Upper lobe of left lung (tissue), 6 donors: ENCODE measurements at regions not wholly inside any gene's neighbourhood (a gene's known extent, or its start where the extent isn't known, plus 50 kb on each side); places are given as distances from the start of the nearest gene placed in this dataset.
A peak's percentile ranks its signal among the peaks of the same experiment; 100 is the strongest.

Source experiments
- ATAC-seq, 2 donors: fragments of 200-7000 bp; cut with Tn5 transposase; one replicate each; pipeline ENCODE4 v1.9.1; 2022; ENCODE audit warnings: mild to moderate bottlenecking in 2 of 2, moderate library complexity in 2 of 2; ENCODE audit not compliant: low FRiP score in 2 of 2
- DNase-seq, 2 donors: peaks; one replicate each; pipeline ENCODE4 v3.0.0-alpha.2; 2019 to 2020
- H3K27ac ChIP-seq, 4 donors: fragments of 200-600 bp; sonication (generic); one replicate each; pipeline ENCODE4 v1.5.1; 2016 to 2019
- H3K27me3 ChIP-seq, 4 donors: fragments of 200-600 bp; sonication (generic); one replicate each; pipeline ENCODE4 v1.5.1; 2017 to 2019
- H3K36me3 ChIP-seq, 4 donors: fragments of 200-600 bp; sonication (generic); one replicate each; pipeline ENCODE4 v1.5.1; 2016 to 2019
- H3K4me1 ChIP-seq, 4 donors: fragments of 200-600 bp; sonication (generic); one replicate each; pipeline ENCODE4 v1.5.1; 2018 to 2019
- H3K4me3 ChIP-seq, 4 donors: fragments of 200-600 bp; sonication (generic); one replicate each; pipeline ENCODE4 v1.5.1; 2017 to 2019; ENCODE audit warnings: mild to moderate bottlenecking in 2 of 4, moderate library complexity in 1 of 4
- H3K9me3 ChIP-seq, 4 donors: fragments of 200-600 bp; sonication (generic); one replicate each; pipeline ENCODE4 v1.5.1; 2018 to 2019
- CTCF ChIP-seq, 6 experiments: fragments of 450-650 bp in 4 of 6; fragments of 200-600 bp in 2 of 6; sonication (generic) in 2 of 6; IDR thresholded peaks; one replicate each; pipeline ENCODE4 v1.5.1; 2016 to 2019; ENCODE audit warnings: antibody characterized with exemption in 6 of 6
- EP300 ChIP-seq, 4 donors: sonication (generic); formaldehyde crosslinking; IDR thresholded peaks; one replicate each; pipeline ENCODE4 v1.5.1; 2017; ENCODE audit warnings: antibody characterized with exemption in 4 of 4, control low read depth in 2 of 4
- POLR2A ChIP-seq, 4 donors: fragments of 450-650 bp; IDR thresholded peaks; one replicate each; pipeline ENCODE4 v1.5.1; 2016 to 2017; ENCODE audit warnings: antibody characterized with exemption in 4 of 4, mild to moderate bottlenecking in 2 of 4
- POLR2AphosphoS5 ChIP-seq, 2 donors: sonication (generic); formaldehyde crosslinking; IDR thresholded peaks; one replicate each; pipeline ENCODE4 v1.5.1; 2017; ENCODE audit warnings: antibody characterized with exemption in 2 of 2
- WGBS, 2 donors: methylation state at CpG; one replicate each; pipeline ENCODE4 v1.1.5; 2017 to 2018; 5-methylcytosine and 5-hydroxymethylcytosine counted together
- donor health status: DM: no; HTN: no; CAD: no; lungs with moderate emphysema.
- donor health status: DM: no; HTN: yes; CAD: no; lungs with severe emphysema.

- H3K9me3 ChIP-seq = no peaks in the 10 kb centered on the region
- no peaks in the 10 kb centered on the region for H3K27me3 ChIP-seq
- no peaks in the 10 kb centered on the region for H3K4me1 ChIP-seq
- 46 to 70% methylated on average over 3 of the region's 3 CpGs for WGBS, 2 donors
- ATAC-seq = peak in 1 of 2 donors; percentile 78
- TF ChIP-seq CTCF (IDR thresholded peaks at IDR 0.05) = no peak
- no peak overlapping the region for H3K27ac ChIP-seq
- no peak for DNase-seq
- H3K36me3 ChIP-seq = no peaks in the 10 kb centered on the region
- no peak overlapping the region for H3K4me3 ChIP-seq
These were observed 191.8 kb upstream of the MAN1A1 start for GRCh38 chr6:119541132-119541905.

GRCh38 chr6:119540417-119540816 lies 190.9 kb upstream of the MAN1A1 start:
- H3K9me3 ChIP-seq = no peaks in the 10 kb centered on the region
- WGBS, 2 donors = 91 to 97% methylated on average over 4 to 6 of the region's 6 CpGs
- H3K36me3 ChIP-seq = no peaks in the 10 kb centered on the region
- DNase-seq = peak in 1 of 2 donors; percentile 27
- H3K4me3 ChIP-seq = no peak overlapping the region
- H3K27ac ChIP-seq = no peak overlapping the region
- no peaks in the 10 kb centered on the region for H3K27me3 ChIP-seq
- no peaks in the 10 kb centered on the region for H3K4me1 ChIP-seq
- peak; percentile 18 to 50 for ATAC-seq
- TF ChIP-seq CTCF (IDR thresholded peaks at IDR 0.05) = no peak
- no peak for TF ChIP-seq EP300 (IDR thresholded peaks at IDR 0.05)
- TF ChIP-seq POLR2AphosphoS5 (IDR thresholded peaks at IDR 0.05) = no peak
- TF ChIP-seq POLR2A (IDR thresholded peaks at IDR 0.05) = no peak

- no peaks in the 10 kb centered on the region for H3K27me3 ChIP-seq
- TF ChIP-seq CTCF (IDR thresholded peaks at IDR 0.05) (no peak), POLR2AphosphoS5 (IDR thresholded peaks at IDR 0.05) (no peak), EP300 (IDR thresholded peaks at IDR 0.05) (no peak), POLR2A (IDR thresholded peaks at IDR 0.05) (no peak)
- 67 to 93% methylated on average over 3 of the region's 3 CpGs for WGBS, 2 donors
These were observed 189.6 kb upstream of the MAN1A1 start for GRCh38 chr6:119539066-119539746.

GRCh38 chr6:119536666-119537065 lies 187.1 kb upstream of the MAN1A1 start:
- H3K36me3 ChIP-seq = no peaks in the 10 kb centered on the region
- TF ChIP-seq EP300 (IDR thresholded peaks at IDR 0.05) (no peak), CTCF (IDR thresholded peaks at IDR 0.05) (no peak), POLR2AphosphoS5 (IDR thresholded peaks at IDR 0.05) (no peak), POLR2A (IDR thresholded peaks at IDR 0.05) (no peak)
- ATAC-seq = no peak
- no peaks in the 10 kb centered on the region for H3K4me1 ChIP-seq
- H3K27me3 ChIP-seq = no peaks in the 10 kb centered on the region
- no peak overlapping the region for H3K4me3 ChIP-seq
- 80 to 81% methylated on average over 5 of the region's 5 CpGs for WGBS, 2 donors
- no peak for DNase-seq
- no peaks in the 10 kb centered on the region for H3K9me3 ChIP-seq
- H3K27ac ChIP-seq = no peak overlapping the region

More at GRCh38 chr6:119539066-119539746, 189.6 kb upstream of the MAN1A1 start:
- H3K9me3 ChIP-seq = no peaks in the 10 kb centered on the region
- no peaks in the 10 kb centered on the region for H3K36me3 ChIP-seq
- ATAC-seq (no peak), DNase-seq (peak in 1 of 2 donors; percentile 1)
- no peak overlapping the region for H3K27ac ChIP-seq
- no peak overlapping the region for H3K4me3 ChIP-seq
- no peaks in the 10 kb centered on the region for H3K4me1 ChIP-seq
